DND-41 (cell line): ENCODE measurements at regions not wholly inside any gene's neighbourhood (a gene's known extent, or its start where the extent isn't known, plus 50 kb on each side); places are given as distances from the start of the nearest gene placed in this dataset.

Experiments
- EZH2 ChIP-seq: IDR thresholded peaks from 3 replicates; pipeline ENCODE4 v1.6.1; 2012; ENCODE audit warnings: borderline replicate concordance, low read depth, mild to moderate bottlenecking, moderate library complexity, low read length, inconsistent platforms; ENCODE audit not compliant: severe bottlenecking
- TF ChIP-seq, protein P1 (sequence below): IDR thresholded peaks from 2 replicates; pipeline ENCODE4 v1.5.1; 2012; ENCODE audit warnings: borderline replicate concordance, low read length, moderate library complexity, mild to moderate bottlenecking; ENCODE audit not compliant: poor library complexity, severe bottlenecking; ENCODE audit errors: extremely low read depth

DNA sequence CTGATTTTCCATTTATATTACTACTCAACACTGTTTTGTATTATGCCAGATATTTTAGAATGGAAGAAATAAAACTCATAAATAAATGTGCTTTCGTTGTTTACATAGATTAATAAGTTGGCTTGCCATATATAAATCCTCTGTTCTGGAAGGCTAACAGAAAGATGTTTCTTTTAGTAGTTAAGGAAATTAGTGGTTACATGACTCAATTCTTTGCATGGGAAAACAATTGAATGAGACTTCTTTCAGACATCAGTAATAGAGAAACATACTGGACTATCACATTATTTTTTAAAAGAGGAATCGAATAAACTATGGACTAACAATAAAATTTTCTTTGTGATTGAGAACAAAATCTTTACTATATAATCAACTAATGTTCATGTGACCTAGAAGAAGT is 336.5 kb downstream of the KCNS3 start:
- TF ChIP-seq, protein P1, sequence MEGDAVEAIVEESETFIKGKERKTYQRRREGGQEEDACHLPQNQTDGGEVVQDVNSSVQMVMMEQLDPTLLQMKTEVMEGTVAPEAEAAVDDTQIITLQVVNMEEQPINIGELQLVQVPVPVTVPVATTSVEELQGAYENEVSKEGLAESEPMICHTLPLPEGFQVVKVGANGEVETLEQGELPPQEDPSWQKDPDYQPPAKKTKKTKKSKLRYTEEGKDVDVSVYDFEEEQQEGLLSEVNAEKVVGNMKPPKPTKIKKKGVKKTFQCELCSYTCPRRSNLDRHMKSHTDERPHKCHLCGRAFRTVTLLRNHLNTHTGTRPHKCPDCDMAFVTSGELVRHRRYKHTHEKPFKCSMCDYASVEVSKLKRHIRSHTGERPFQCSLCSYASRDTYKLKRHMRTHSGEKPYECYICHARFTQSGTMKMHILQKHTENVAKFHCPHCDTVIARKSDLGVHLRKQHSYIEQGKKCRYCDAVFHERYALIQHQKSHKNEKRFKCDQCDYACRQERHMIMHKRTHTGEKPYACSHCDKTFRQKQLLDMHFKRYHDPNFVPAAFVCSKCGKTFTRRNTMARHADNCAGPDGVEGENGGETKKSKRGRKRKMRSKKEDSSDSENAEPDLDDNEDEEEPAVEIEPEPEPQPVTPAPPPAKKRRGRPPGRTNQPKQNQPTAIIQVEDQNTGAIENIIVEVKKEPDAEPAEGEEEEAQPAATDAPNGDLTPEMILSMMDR = no peak
- no peak for TF ChIP-seq EZH2
